Adrenal gland (tissue), 9 donors: ENCODE measurements at regions not wholly inside any gene's neighbourhood (a gene's known extent, or its start where the extent isn't known, plus 50 kb on each side); places are given as distances from the start of the nearest gene placed in this dataset.

Experiments
- DNase-seq, 7 donors: peaks; one replicate each; pipeline ENCODE4 v3.0.0-alpha.2; 2019 to 2020
- H3K27ac ChIP-seq, 5 donors: fragments of 200-600 bp; sonication (generic) in 4 of 5; 1 replicate in 3 of 5; 2 replicates in 2 of 5; pipeline versions ENCODE4 v1.5.1 to v1.8.0; 2016 to 2020; ENCODE audit warnings: mild to moderate bottlenecking in 1 of 5
- H3K27me3 ChIP-seq: fragments of 200-600 bp; 2 replicates; pipeline ENCODE4 v1.8.0; 2021
- H3K36me3 ChIP-seq, 2 donors: fragments of 200-600 bp; replicated peaks in 1 of 2; 1 replicate in 1 of 2; 2 replicates in 1 of 2; pipeline versions ENCODE4 v1.5.1 to v1.8.0; 2018 to 2022
- H3K4me1 ChIP-seq, 2 donors: fragments of 200-600 bp; replicated peaks in 1 of 2; 1 replicate in 1 of 2; 2 replicates in 1 of 2; pipeline versions ENCODE4 v1.5.1 to v1.8.0; 2018 to 2021
- H3K4me3 ChIP-seq, 4 donors: fragments of 200-600 bp; sonication (generic) in 3 of 4; one replicate each; pipeline ENCODE4 v1.5.1; 2016 to 2018
- H3K9me3 ChIP-seq, 3 donors: fragments of 200-600 bp; sonication (generic) in 1 of 3; replicated peaks in 1 of 3; 1 replicate in 2 of 3; 2 replicates in 1 of 3; pipeline versions ENCODE4 v1.5.1 to v1.8.0; 2016 to 2021
- CTCF ChIP-seq, 6 experiments: fragments of 450-650 bp in 4 of 6; fragments of 200-600 bp in 2 of 6; sonication (generic) in 1 of 6; IDR thresholded peaks; 1 replicate in 5 of 6; 2 replicates in 1 of 6; pipeline versions ENCODE4 v1.5.1 to v1.8.0; 2016 to 2021; ENCODE audit warnings: antibody characterized with exemption in 6 of 6, mild to moderate bottlenecking in 2 of 6, moderate library complexity in 1 of 6
- POLR2A ChIP-seq, 2 donors: fragments of 450-650 bp; IDR thresholded peaks; one replicate each; pipeline ENCODE4 v1.6.1; 2017; ENCODE audit warnings: antibody characterized with exemption in 2 of 2, mild to moderate bottlenecking in 2 of 2, moderate library complexity in 1 of 2
- WGBS, 4 donors: extraction: QIAGEN DNeasy Blood & Tissue Kit in 2 of 4; methylation state at CpG; one replicate each; pipeline versions ENCODE4 v1.1.5 to v1.1.7; 2013 to 2017; 5-methylcytosine and 5-hydroxymethylcytosine counted together
- intact Hi-C, 2 donors: fragments of 100-400 bp; cut with DNase I; formaldehyde crosslinking; loops; one replicate each; pipeline versions ENCODE4 v1.14.1 to v1.15.0; 2022 to 2023
- donor health status: healthy with polysubstance abuse.
- donor health status: Bipolar disorder and iron deficiency.
- donor health status: DM: yes; HTN: yes; CAD: no.
- donor health status: DM: no; HTN: no; CAD: no.
- donor health status: DM: no; HTN: no; CAD: no.

GRCh38 chr16:49928176-49929041 is 72.5 kb upstream of the ZNF423 start:
- no peak for DNase-seq
- TF ChIP-seq POLR2A (IDR thresholded peaks at IDR 0.05) (no peak), CTCF (IDR thresholded peaks at IDR 0.05) (no peak)
- 75 to 86% (median 82%) methylated on average over 14 to 16 of the region's 16 CpGs for WGBS, 4 donors

GRCh38 chr16:49929626-49930025 is 73.7 kb upstream of the ZNF423 start:
- no peaks in the 10 kb centered on the region for H3K36me3 ChIP-seq
- intact Hi-C loops, result loop anchor here in 1 of 2 donors (10.0 kb wide), 1 partner anchor 435 kb away; no protein-coding TSS in a partner anchor
- DNase-seq, result no peak
- TF ChIP-seq CTCF (IDR thresholded peaks at IDR 0.05), result no peak
- TF ChIP-seq POLR2A (IDR thresholded peaks at IDR 0.05), result no peak
- no peaks in the 10 kb centered on the region for H3K27me3 ChIP-seq
- H3K27ac ChIP-seq, result no peak overlapping the region
- 70 to 95% (median 79%) methylated on average over 2 to 3 of the region's 3 CpGs for WGBS, 4 donors
- no peaks in the 10 kb centered on the region for H3K4me1 ChIP-seq
- H3K4me3 ChIP-seq, result no peak overlapping the region
- H3K9me3 ChIP-seq, result no peaks in the 10 kb centered on the region

More at GRCh38 chr16:49928176-49929041, 72.5 kb upstream of the ZNF423 start:
- H3K4me3 ChIP-seq, result no peak overlapping the region
- H3K9me3 ChIP-seq, result no peaks in the 10 kb centered on the region
- no peaks in the 10 kb centered on the region for H3K4me1 ChIP-seq
- intact Hi-C loops, result loop anchor here in 1 of 2 donors (10.0 kb wide), 1 partner anchor 434 kb away; no protein-coding TSS in a partner anchor
- no peaks in the 10 kb centered on the region for H3K27me3 ChIP-seq
- H3K27ac ChIP-seq, result no peak overlapping the region
- no peaks in the 10 kb centered on the region for H3K36me3 ChIP-seq

GRCh38 chr16:49930841-49931240 is 74.9 kb upstream of the ZNF423 start:
- WGBS, 4 donors, result 71 to 86% (median 83%) methylated on average over 2 to 7 of the region's 7 CpGs
- Histone ChIP-seq H3K4me3 (no peak overlapping the region), H3K4me1 (no peaks in the 10 kb centered on the region), H3K36me3 (no peaks in the 10 kb centered on the region), H3K9me3 (no peaks in the 10 kb centered on the region), H3K27me3 (no peaks in the 10 kb centered on the region), H3K27ac (no peak overlapping the region)
- TF ChIP-seq CTCF (IDR thresholded peaks at IDR 0.05) (no peak), POLR2A (IDR thresholded peaks at IDR 0.05) (no peak)
- intact Hi-C loops, result no loop called here
- DNase-seq, result no peak

- Histone ChIP-seq H3K4me1 (no peaks in the 10 kb centered on the region), H3K9me3 (no peaks in the 10 kb centered on the region), H3K27ac (no peak overlapping the region), H3K27me3 (no peaks in the 10 kb centered on the region), H3K36me3 (no peaks in the 10 kb centered on the region), H3K4me3 (no peak overlapping the region)
- intact Hi-C loops, result no loop called here
- DNase-seq, result no peak
- TF ChIP-seq POLR2A (IDR thresholded peaks at IDR 0.05) (no peak), CTCF (IDR thresholded peaks at IDR 0.05) (no peak)
- 77 to 85% (median 80%) methylated on average over 5 of the region's 5 CpGs for WGBS, 4 donors
Measured at GRCh38 chr16:49931266-49931665, 75.4 kb upstream of the ZNF423 start.
